Gastrocnemius medialis (tissue), 4 donors: ENCODE measurements at regions not wholly inside any gene's neighbourhood (a gene's known extent, or its start where the extent isn't known, plus 50 kb on each side); places are given as distances from the start of the nearest gene placed in this dataset.

Source experiments
- CTCF ChIP-seq, 5 experiments: fragments of 450-650 bp in 3 of 5; fragments of 200-600 bp in 2 of 5; sonication (generic) in 2 of 5; IDR thresholded peaks in 4 of 5; conservative IDR thresholded peaks in 1 of 5; 1 replicate in 4 of 5; 2 replicates in 1 of 5; pipeline ENCODE4 v1.5.1; 2016 to 2019; ENCODE audit warnings: antibody characterized with exemption in 5 of 5, mild to moderate bottlenecking in 3 of 5, moderate library complexity in 3 of 5
- POLR2A ChIP-seq, 2 donors: fragments of 450-650 bp; IDR thresholded peaks; one replicate each; pipeline ENCODE4 v1.6.1; 2017; ENCODE audit warnings: antibody characterized with exemption in 2 of 2, mild to moderate bottlenecking in 2 of 2, moderate library complexity in 2 of 2

GRCh38 chr9:94482110-94482509 is 72.8 kb upstream of the PCAT7 start:
- no peak for TF ChIP-seq CTCF (IDR thresholded peaks at IDR 0.05 in 4 of 5, conservative IDR thresholded peaks at IDR 0.05 in 1 of 5)
- TF ChIP-seq POLR2A (IDR thresholded peaks at IDR 0.05): no peak
